ENCODE measurements at regions not wholly inside any gene's neighbourhood (a gene's known extent, or its start where the extent isn't known, plus 50 kb on each side); places are given as distances from the start of the nearest gene placed in this dataset.

GRCh38 chr9:630817-631216 lies 210.7 kb upstream of the DMRT1 start:
- no peak for TF ChIP-seq REST (IDR thresholded peaks at IDR 0.05; ENCODE audit: low read depth)
- no peak for TF ChIP-seq TAF1 (IDR thresholded peaks at IDR 0.05; ENCODE audit: low read depth)
- no peak for TF ChIP-seq FOXM1 (IDR thresholded peaks at IDR 0.05; ENCODE audit: borderline replicate concordance, low read depth)
- TF ChIP-seq TEAD4 (IDR thresholded peaks at IDR 0.05), result no peak
- TF ChIP-seq EGR1 (IDR thresholded peaks at IDR 0.05), result no peak
